ENCODE measurements at regions not wholly inside any gene's neighbourhood (a gene's known extent, or its start where the extent isn't known, plus 50 kb on each side); places are given as distances from the start of the nearest gene placed in this dataset.

DNA sequence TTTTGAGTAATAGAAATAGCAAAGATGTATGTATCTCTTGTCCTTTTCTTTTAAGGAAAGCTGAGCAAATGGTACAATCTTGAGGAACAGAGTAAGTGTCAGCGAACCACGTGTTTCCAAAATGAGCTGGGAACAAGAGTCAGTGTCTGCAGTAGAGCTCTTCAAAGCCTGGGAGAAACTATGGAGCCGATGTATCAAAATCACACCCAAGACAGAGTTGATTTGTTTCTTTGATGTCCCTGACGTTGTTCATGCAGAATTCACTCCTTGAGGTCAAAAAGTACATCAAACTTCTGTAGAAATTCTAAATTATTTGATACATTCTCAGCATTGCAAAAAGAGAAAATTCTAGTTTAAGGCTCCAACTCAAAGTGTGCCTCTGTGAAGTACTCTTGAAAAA, 216.5 kb downstream of the SKIDA1 start:
- no peaks in the 10 kb centered on the region for H3K4me1 Mint-ChIP-seq
- no peak overlapping the region for H3K4me3 Mint-ChIP-seq
- H3K27me3 Mint-ChIP-seq: peaks cover 4% of the 10 kb centered on the region
- ATAC-seq (replicated peaks): no peak
- H3K9me3 Mint-ChIP-seq: no peaks in the 10 kb centered on the region
- H3K27ac Mint-ChIP-seq: no peak overlapping the region
- H3K36me3 Mint-ChIP-seq (ENCODE audit: low read depth): no peaks in the 10 kb centered on the region

DNA sequence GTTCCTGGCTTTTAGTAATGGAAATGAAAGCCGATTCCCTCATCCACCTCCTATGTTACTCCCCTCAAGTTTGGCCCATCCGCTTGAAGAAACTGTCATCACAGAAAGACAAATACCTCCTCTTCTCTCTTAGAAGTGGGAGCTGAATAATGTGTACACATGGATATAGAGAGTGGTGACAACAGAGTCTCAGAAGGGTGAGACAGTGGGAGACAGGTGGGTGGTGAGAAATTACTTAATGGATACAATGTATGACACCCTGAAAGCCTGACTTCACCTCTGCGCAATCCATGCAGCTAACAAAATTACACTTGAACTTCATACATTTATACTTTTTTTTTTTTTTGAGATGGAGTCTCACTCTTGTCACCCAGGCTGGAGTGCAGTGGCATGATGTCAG, 217.5 kb downstream of the SKIDA1 start:
- peaks cover 4% of the 10 kb centered on the region for H3K27me3 Mint-ChIP-seq
- no peak overlapping the region for H3K27ac Mint-ChIP-seq
- no peaks in the 10 kb centered on the region for H3K4me1 Mint-ChIP-seq
- H3K4me3 Mint-ChIP-seq: no peak overlapping the region
- H3K9me3 Mint-ChIP-seq: no peaks in the 10 kb centered on the region
- no peaks in the 10 kb centered on the region for H3K36me3 Mint-ChIP-seq (ENCODE audit: low read depth)
- no peak for ATAC-seq (replicated peaks)

DNA sequence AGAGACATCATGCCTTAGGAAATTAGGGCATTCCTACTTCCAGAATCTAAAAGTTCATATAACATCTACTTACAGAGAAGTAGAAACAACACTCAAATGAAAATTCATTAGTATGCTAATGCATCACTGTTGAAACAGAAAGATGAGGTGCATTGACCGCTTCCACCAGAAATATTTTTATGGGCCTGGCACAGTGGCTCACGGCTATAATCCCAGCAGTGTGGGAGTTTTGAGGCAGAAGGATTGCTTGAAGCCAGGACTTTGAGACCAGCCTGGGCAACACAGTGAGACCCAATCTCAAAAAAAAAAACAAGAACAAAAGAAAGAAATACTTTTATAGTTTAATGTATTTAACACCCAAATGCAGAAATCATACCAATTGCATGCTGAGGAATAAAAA, 220.9 kb downstream of the SKIDA1 start:
- ATAC-seq (replicated peaks): no peak
- H3K4me1 Mint-ChIP-seq: no peaks in the 10 kb centered on the region
- H3K27me3 Mint-ChIP-seq: no peaks in the 10 kb centered on the region
- no peak overlapping the region for H3K27ac Mint-ChIP-seq
- H3K4me3 Mint-ChIP-seq: no peak overlapping the region
- no peaks in the 10 kb centered on the region for H3K36me3 Mint-ChIP-seq (ENCODE audit: low read depth)
- no peaks in the 10 kb centered on the region for H3K9me3 Mint-ChIP-seq

DNA sequence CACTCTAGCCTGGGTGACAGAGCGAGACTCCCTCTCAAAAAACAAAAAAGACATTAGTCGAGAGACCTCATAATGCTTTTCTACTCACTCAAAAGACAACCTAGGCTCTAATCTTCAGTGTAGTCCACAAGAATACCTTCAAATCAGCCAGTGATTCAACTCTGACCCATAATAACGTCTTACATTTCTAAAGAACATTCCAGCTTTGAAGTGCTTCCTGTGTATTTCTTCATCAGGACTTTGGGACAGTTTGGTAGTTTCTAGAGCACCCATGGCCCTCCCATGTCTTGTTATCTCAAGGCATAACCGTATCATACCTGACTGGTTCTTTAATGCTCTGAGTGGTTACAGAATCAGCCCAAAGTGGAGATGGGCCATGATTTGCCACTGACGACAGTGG, 221.3 kb downstream of the SKIDA1 start:
- Mint-ChIP-seq H3K36me3 (ENCODE audit: low read depth) (no peaks in the 10 kb centered on the region), H3K9me3 (no peaks in the 10 kb centered on the region), H3K27ac (no peak overlapping the region), H3K4me3 (no peak overlapping the region), H3K27me3 (no peaks in the 10 kb centered on the region), H3K4me1 (no peaks in the 10 kb centered on the region)
- ATAC-seq (replicated peaks): no peak

DNA sequence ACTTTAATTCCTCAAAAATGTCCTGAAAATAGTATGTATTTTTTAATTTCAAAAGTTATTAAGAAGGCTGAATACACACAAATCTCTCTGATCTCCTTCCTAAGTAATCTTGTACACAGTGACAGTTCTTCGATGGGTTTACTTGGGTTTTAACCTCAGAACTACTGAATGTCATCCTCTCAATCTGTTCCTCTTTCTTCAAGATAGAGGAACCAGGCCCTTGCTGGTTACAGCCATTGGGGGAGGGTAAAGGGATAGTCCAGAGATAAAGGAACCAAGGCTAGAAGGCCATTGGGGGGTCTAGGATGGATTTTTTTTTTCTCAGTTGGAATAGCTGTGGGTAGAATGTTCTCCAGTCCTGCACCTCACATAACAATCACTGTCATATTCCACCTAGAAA, 224.9 kb downstream of the SKIDA1 start:
- Mint-ChIP-seq H3K27ac (no peak overlapping the region), H3K36me3 (ENCODE audit: low read depth) (no peaks in the 10 kb centered on the region)

DNA sequence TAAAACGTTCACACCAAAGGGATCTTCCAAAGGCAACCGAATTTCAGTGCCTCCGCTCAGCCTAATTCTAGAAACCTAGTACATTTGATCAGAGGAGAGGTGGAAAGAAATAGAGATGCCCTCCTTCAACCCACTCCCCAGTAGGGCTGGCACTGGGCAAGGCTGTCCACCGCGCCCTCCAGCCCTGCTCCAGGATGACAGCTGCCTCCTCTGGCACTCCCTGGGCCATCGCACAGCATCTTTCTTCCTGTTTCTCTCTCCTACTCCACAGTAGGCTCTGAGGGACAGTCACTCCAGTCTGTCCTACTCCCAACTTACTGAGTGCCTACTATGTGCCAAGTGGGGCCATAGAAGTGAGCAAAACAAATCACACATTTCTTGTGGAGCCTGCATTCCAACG, 226.2 kb downstream of the SKIDA1 start:
- Mint-ChIP-seq H3K27me3 (peaks cover 7% of the 10 kb centered on the region), H3K36me3 (ENCODE audit: low read depth) (no peaks in the 10 kb centered on the region), H3K27ac (no peak overlapping the region), H3K4me3 (no peak overlapping the region), H3K4me1 (no peaks in the 10 kb centered on the region), H3K9me3 (no peaks in the 10 kb centered on the region)
- ATAC-seq (replicated peaks): no peak

More for the DNA sequence above, 224.9 kb downstream of the SKIDA1 start:
- no peaks in the 10 kb centered on the region for H3K9me3 Mint-ChIP-seq
- H3K4me1 Mint-ChIP-seq: no peaks in the 10 kb centered on the region
- no peak for ATAC-seq (replicated peaks)
- no peak overlapping the region for H3K4me3 Mint-ChIP-seq
- H3K27me3 Mint-ChIP-seq: peaks cover 5% of the 10 kb centered on the region

DNA sequence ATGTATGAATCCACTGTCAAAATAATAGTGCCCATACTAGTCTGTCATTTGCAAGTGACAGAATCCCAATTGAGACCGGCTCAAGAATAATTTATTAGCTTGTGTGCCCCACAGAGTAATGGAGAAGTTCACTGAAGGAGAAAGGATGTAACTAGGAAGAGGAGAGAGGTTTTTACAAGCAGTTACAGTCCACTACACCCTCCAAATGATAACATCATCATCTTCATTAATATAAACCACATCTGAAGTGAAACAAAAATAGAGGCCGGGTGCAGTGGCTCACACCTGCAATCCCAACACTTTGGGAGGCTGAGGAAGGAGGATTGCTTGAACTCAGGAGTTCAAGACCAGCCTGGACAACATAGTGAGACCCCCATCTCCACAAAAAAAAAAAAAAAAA, 226.8 kb downstream of the SKIDA1 start:
- H3K27ac Mint-ChIP-seq: no peak overlapping the region
- no peaks in the 10 kb centered on the region for H3K36me3 Mint-ChIP-seq (ENCODE audit: low read depth)
- no peak for ATAC-seq (replicated peaks)
- no peaks in the 10 kb centered on the region for H3K9me3 Mint-ChIP-seq
- no peak overlapping the region for H3K4me3 Mint-ChIP-seq
- H3K27me3 Mint-ChIP-seq: peaks cover 12% of the 10 kb centered on the region
- H3K4me1 Mint-ChIP-seq: no peaks in the 10 kb centered on the region

DNA sequence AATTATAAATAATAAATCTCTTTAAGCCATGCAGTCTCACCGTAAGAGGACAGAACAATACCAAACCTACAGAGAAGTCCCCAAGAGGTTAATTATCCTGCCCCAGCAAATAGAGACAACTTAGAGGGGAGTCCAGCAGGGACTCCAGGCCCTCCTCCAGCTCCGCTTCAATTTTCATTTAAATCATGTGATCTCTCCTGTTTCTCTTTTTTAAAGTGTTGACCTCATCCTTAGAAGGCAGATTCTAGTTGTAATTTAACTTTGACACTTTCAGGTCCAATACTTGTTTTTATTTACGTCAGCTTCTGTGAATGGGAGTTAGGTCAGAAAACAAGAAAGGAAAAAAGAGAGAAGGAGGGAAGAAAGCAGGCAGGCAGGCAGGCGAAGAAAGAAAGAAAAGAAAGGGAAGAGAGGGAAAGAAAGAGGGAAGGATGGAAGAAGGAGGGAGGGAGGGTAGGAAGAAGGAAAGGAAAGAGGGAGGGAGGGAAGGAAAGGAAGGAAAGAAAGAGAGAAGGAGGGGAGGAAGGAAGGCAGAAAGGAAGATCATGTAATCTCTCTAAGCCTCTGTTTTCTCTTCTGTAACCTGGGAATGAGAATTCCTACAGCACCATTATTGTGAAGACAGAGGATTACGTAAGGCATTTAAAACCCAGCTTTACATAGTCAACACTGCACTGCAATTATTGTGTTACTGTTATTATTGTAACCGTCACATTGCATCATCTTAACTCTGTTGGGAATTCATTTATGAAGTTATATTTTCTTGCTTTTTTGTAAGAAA, 227.7 kb downstream of the SKIDA1 start:
- no peak overlapping the region for H3K27ac Mint-ChIP-seq
- H3K4me3 Mint-ChIP-seq: no peak overlapping the region
- H3K27me3 Mint-ChIP-seq: peaks cover 17% of the 10 kb centered on the region
- no peaks in the 10 kb centered on the region for H3K9me3 Mint-ChIP-seq
- ATAC-seq (replicated peaks): no peak
- no peaks in the 10 kb centered on the region for H3K4me1 Mint-ChIP-seq
- no peaks in the 10 kb centered on the region for H3K36me3 Mint-ChIP-seq (ENCODE audit: low read depth)

DNA sequence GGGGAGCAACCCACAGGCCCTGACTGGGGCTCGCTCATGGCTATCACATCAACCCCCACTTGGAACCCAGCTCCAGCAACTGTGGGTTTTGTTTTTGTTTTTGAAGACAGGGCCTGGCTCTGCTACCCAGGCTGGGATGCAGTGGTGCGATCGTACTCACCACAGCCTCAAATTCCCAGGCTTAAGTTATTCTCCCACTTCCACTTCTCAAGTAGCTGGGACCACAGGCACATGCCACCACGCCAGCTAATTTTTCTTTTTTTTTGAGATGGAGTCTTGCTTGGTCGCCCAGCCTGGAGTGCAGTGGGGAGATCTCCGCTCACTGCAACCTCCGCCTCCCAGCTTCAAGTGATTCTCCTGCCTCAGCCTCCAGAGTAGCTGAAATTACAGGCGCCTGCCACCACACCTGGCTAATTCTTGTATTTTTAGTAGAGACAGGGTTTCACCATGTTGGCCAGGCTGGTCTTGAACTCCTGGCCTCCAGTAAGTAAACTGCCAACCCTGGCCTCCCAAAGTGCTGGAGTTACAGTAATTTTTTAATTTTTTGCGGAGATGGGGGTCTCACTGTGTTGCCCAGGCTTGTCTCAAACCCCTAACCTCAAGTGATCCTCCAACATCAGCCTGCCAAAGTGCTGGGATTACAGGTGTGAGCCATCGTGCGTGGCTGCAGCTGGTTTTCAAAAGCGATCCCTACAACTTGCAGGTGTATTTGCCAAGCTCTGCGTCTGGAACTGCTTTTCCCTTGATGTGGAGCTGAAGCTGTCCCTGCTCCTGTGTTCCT, 228.7 kb downstream of the SKIDA1 start:
- peaks cover 19% of the 10 kb centered on the region for H3K27me3 Mint-ChIP-seq
- H3K4me3 Mint-ChIP-seq: no peak overlapping the region
- H3K9me3 Mint-ChIP-seq: no peaks in the 10 kb centered on the region
- no peaks in the 10 kb centered on the region for H3K36me3 Mint-ChIP-seq (ENCODE audit: low read depth)
- H3K27ac Mint-ChIP-seq: no peak overlapping the region
- no peaks in the 10 kb centered on the region for H3K4me1 Mint-ChIP-seq
- no peak for ATAC-seq (replicated peaks)

DNA sequence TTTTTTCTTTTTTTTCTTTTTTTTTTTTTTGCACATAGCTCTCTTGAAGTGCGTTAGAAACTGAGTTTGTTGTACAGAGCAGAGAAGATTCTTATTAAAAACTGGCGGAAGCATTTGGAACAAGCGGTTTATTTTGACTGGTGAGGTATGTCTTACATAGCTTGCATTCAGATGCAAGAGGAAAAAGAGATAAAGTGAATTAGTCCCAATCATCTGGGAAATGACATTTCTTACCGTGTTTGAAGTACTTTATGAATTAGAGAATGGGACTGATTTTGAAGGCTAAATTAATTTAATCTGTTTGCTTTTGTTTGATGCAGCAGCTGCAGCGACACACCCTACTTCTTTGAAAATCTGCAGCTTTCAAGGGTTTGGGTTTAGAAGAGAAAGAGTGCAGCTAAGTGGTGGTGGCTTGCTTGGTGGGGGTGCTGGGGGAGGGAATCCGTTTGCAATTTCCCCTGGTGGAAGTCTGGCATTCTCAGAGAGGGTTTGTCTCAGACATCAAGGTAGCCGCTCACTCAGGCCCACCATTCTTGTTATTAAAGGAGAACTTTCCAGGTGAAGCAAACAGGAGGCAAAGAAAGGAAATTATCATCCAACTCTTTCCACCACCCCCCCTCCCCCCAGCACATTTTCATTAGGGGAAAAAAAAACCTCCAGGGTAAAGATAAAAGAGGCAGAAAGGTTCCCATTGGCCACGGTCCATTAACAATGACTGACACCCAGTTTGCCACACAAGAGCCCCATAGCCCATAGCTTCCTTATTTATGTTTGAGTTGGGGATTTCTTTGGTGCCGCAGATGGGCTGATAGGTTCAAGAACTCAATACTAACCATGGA, 231.7 kb downstream of the SKIDA1 start:
- H3K36me3 Mint-ChIP-seq (ENCODE audit: low read depth): no peaks in the 10 kb centered on the region
- H3K4me1 Mint-ChIP-seq: no peaks in the 10 kb centered on the region
- no peaks in the 10 kb centered on the region for H3K9me3 Mint-ChIP-seq
- H3K27me3 Mint-ChIP-seq: peaks cover 24% of the 10 kb centered on the region
- ATAC-seq (replicated peaks): no peak
- H3K27ac Mint-ChIP-seq: no peak overlapping the region
- H3K4me3 Mint-ChIP-seq: no peak overlapping the region

DNA sequence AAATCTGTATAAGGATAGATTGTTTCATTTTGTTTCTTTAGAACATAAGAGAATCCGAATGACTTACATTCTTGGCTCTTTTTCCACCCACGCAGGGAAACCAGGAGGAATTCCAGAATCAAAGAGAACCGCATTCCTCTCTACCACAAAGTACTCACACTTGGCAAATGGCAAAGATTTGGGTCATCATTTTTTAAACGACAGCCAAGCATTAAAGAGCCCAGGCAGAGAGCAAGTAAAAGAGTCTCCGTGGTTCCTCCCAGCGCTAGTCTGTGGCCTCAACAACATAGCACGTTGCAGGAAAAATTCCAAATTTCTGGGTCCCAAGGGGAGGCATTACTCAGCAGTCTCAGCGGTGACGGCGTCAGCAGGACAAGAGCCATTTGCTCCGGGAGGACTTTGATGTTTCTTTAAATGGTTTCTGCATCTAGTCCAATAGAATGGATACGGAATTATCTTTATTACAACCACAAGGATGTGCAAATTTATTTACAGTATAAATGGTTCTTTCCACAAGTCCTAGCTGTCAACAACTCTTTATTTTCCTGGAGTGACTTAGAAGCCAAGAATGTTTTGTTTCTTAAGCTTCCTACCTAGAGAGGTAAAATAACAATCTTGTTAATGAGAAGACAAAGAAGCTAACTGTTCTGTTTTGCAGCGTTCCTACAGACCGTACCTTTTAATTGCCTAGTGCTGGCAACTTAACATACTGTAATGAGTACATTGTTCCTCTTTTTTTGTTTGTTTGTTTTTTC, 232.5 kb downstream of the SKIDA1 start:
- no peak for ATAC-seq (replicated peaks)
- H3K4me1 Mint-ChIP-seq: no peaks in the 10 kb centered on the region
- no peaks in the 10 kb centered on the region for H3K36me3 Mint-ChIP-seq (ENCODE audit: low read depth)
- peaks cover 24% of the 10 kb centered on the region for H3K27me3 Mint-ChIP-seq
- no peaks in the 10 kb centered on the region for H3K9me3 Mint-ChIP-seq
- no peak overlapping the region for H3K27ac Mint-ChIP-seq
- no peak overlapping the region for H3K4me3 Mint-ChIP-seq

DNA sequence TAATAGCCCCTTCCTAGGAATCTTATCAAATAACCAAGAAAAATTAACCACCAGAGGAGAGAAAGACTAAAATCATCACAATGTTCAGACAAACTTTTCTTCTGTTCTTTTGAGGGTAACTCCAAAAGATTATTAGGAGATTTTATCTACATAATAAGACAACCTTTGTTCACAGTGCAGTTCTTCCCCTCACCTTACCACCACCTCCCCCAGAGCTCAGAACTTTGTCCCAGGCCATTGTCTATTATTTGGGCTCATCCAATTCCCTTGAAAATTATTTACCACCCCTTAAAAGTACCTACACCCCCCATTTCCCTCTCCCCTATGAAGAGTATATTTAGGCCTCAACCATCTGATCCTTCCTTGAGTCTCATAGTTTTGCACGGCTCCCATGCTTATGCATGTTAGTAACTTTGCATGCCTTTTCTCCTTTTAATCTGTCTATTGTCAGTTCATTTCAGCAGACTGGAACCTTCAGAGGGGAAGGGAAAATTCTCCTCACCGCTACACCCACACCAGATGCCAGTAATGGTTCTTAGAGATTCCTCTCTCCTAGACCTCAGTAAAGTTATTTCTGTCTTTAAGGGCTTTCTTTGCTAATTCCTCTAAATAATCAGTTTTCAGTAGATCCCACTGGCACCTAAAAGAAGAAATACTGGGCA, 234.9 kb downstream of the SKIDA1 start:
- H3K36me3 Mint-ChIP-seq (ENCODE audit: low read depth): no peaks in the 10 kb centered on the region
- peaks cover 22% of the 10 kb centered on the region for H3K27me3 Mint-ChIP-seq
- ATAC-seq (replicated peaks): no peak
- H3K4me3 Mint-ChIP-seq: no peak overlapping the region
- H3K4me1 Mint-ChIP-seq: no peaks in the 10 kb centered on the region
- H3K27ac Mint-ChIP-seq: no peak overlapping the region
- H3K9me3 Mint-ChIP-seq: no peaks in the 10 kb centered on the region

DNA sequence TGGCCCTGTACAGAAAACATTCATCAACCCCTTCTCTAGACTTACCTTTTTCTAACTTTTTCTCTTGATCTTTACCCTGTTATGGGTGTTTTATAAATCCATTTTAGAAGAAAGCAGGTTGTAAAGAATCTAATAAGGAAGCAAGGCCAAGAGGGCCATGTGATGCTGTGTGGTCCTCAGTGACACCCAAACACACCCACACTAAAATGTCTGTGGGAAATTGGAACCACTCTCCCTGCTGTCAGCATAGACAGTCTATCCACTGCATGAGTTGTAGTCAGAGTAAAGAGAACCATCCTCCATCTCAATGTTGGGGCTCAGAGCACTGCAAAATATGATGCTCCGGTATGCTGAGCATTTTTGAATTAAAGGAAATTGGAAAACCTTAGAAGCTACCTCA, 235.5 kb downstream of the SKIDA1 start:
- Mint-ChIP-seq H3K4me1 (no peaks in the 10 kb centered on the region), H3K36me3 (ENCODE audit: low read depth) (no peaks in the 10 kb centered on the region), H3K9me3 (no peaks in the 10 kb centered on the region), H3K27me3 (peaks cover 22% of the 10 kb centered on the region), H3K4me3 (no peak overlapping the region), H3K27ac (no peak overlapping the region)
- ATAC-seq (replicated peaks): no peak

DNA sequence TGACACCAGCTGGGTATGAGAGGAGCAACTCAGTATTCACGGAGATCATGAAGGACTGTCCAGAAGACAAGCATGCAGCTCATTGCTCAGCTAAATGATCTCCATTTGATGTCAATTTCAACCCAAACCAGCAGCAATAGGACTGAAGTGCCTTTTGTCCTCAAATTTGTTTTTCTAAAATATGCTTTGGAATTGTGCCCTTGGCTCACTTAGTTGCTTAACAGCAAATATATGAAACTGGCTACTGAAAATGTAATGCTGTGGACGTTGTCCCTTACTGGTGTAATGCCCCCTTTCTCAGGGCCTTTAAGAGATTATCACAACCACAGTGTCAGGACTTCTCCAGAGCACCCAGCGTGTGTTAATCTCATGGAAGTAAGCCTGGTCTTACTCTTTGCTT, 236.2 kb downstream of the SKIDA1 start:
- ATAC-seq (replicated peaks): no peak
- Mint-ChIP-seq H3K9me3 (no peaks in the 10 kb centered on the region), H3K4me3 (no peak overlapping the region), H3K27me3 (peaks cover 22% of the 10 kb centered on the region), H3K27ac (no peak overlapping the region), H3K36me3 (ENCODE audit: low read depth) (no peaks in the 10 kb centered on the region), H3K4me1 (no peaks in the 10 kb centered on the region)

All from activated T-helper 17 cell treated with anti-CD3 and anti-CD28 coated beads, Interleukin-2, amount 50 U/mL, for 72 hours (primary cell).